ENCODE measurements at regions not wholly inside any gene's neighbourhood (a gene's known extent, or its start where the extent isn't known, plus 50 kb on each side); places are given as distances from the start of the nearest gene placed in this dataset.

GRCh38 chr3:110375751-110376518, 695.7 kb upstream of the NECTIN3 start:
- Mint-ChIP-seq H3K4me3 (no peak overlapping the region), H3K36me3 (ENCODE audit: insufficient read depth in 2 of 2) (no peaks in the 10 kb centered on the region), H3K9me3 (no peaks in the 10 kb centered on the region), H3K27ac (no peak overlapping the region), H3K27me3 (ENCODE audit: low read depth) (no peaks in the 10 kb centered on the region), H3K4me1 (ENCODE audit: low read depth) (no peaks in the 10 kb centered on the region)
- DNase-seq: no peak
- ATAC-seq (replicated peaks in 1 of 2): no peak

- Mint-ChIP-seq H3K27ac (no peak overlapping the region), H3K27me3 (ENCODE audit: low read depth) (no peaks in the 10 kb centered on the region), H3K4me1 (ENCODE audit: low read depth) (no peaks in the 10 kb centered on the region), H3K9me3 (no peaks in the 10 kb centered on the region), H3K36me3 (ENCODE audit: insufficient read depth in 2 of 2) (no peaks in the 10 kb centered on the region), H3K4me3 (no peak overlapping the region)
- DNase-seq: no peak
- ATAC-seq (replicated peaks in 1 of 2): no peak
Measured at GRCh38 chr3:110378481-110378880, 693.1 kb upstream of the NECTIN3 start.

GRCh38 chr3:110381992-110382391, 689.6 kb upstream of the NECTIN3 start:
- DNase-seq (no peak), ATAC-seq (replicated peaks in 1 of 2) (no peak)
- Mint-ChIP-seq H3K27me3 (ENCODE audit: low read depth) (no peaks in the 10 kb centered on the region), H3K27ac (no peak overlapping the region), H3K36me3 (ENCODE audit: insufficient read depth in 2 of 2) (no peaks in the 10 kb centered on the region), H3K4me1 (ENCODE audit: low read depth) (no peaks in the 10 kb centered on the region), H3K9me3 (no peaks in the 10 kb centered on the region), H3K4me3 (no peak overlapping the region)

GRCh38 chr3:110383356-110383755, 688.3 kb upstream of the NECTIN3 start:
- Mint-ChIP-seq H3K4me3 (no peak overlapping the region), H3K36me3 (ENCODE audit: insufficient read depth in 2 of 2) (no peaks in the 10 kb centered on the region), H3K4me1 (ENCODE audit: low read depth) (no peaks in the 10 kb centered on the region), H3K27ac (no peak overlapping the region), H3K9me3 (no peaks in the 10 kb centered on the region), H3K27me3 (ENCODE audit: low read depth) (no peaks in the 10 kb centered on the region)
- DNase-seq (no peak), ATAC-seq (replicated peaks in 1 of 2) (no peak)

GRCh38 chr3:110384601-110385000, 687.0 kb upstream of the NECTIN3 start:
- no peak for DNase-seq
- no peaks in the 10 kb centered on the region for H3K9me3 Mint-ChIP-seq
- H3K27ac Mint-ChIP-seq: no peak overlapping the region
- H3K4me3 Mint-ChIP-seq: no peak overlapping the region
- H3K36me3 Mint-ChIP-seq (ENCODE audit: insufficient read depth in 2 of 2): no peaks in the 10 kb centered on the region
- no peak for ATAC-seq (replicated peaks in 1 of 2)
- no peaks in the 10 kb centered on the region for H3K27me3 Mint-ChIP-seq (ENCODE audit: low read depth)
- H3K4me1 Mint-ChIP-seq (ENCODE audit: low read depth): no peaks in the 10 kb centered on the region

- Mint-ChIP-seq H3K4me1 (ENCODE audit: low read depth) (no peaks in the 10 kb centered on the region), H3K27me3 (ENCODE audit: low read depth) (no peaks in the 10 kb centered on the region)
Measured at GRCh38 chr3:110389005-110389404, 682.6 kb upstream of the NECTIN3 start.

GRCh38 chr3:110390372-110390771, 681.2 kb upstream of the NECTIN3 start:
- Mint-ChIP-seq H3K36me3 (ENCODE audit: insufficient read depth in 2 of 2) (no peaks in the 10 kb centered on the region), H3K27ac (no peak overlapping the region), H3K4me1 (ENCODE audit: low read depth) (no peaks in the 10 kb centered on the region), H3K27me3 (ENCODE audit: low read depth) (no peaks in the 10 kb centered on the region), H3K4me3 (no peak overlapping the region), H3K9me3 (no peaks in the 10 kb centered on the region)
- no peak for ATAC-seq (replicated peaks in 1 of 2)
- DNase-seq: no peak

More at GRCh38 chr3:110389005-110389404, 682.6 kb upstream of the NECTIN3 start:
- Mint-ChIP-seq H3K36me3 (ENCODE audit: insufficient read depth in 2 of 2) (no peaks in the 10 kb centered on the region), H3K4me3 (no peak overlapping the region), H3K27ac (no peak overlapping the region), H3K9me3 (no peaks in the 10 kb centered on the region)
- ATAC-seq (replicated peaks in 1 of 2): no peak
- no peak for DNase-seq

- Mint-ChIP-seq H3K36me3 (ENCODE audit: insufficient read depth in 2 of 2) (no peaks in the 10 kb centered on the region), H3K4me1 (ENCODE audit: low read depth) (no peaks in the 10 kb centered on the region), H3K9me3 (no peaks in the 10 kb centered on the region), H3K27ac (no peak overlapping the region), H3K27me3 (ENCODE audit: low read depth) (no peaks in the 10 kb centered on the region), H3K4me3 (no peak overlapping the region)
- ATAC-seq (replicated peaks in 1 of 2) (no peak), DNase-seq (no peak)
Measured at GRCh38 chr3:110391042-110391441, 680.6 kb upstream of the NECTIN3 start.

- no peak overlapping the region for H3K27ac Mint-ChIP-seq
Measured at GRCh38 chr3:110391640-110392395, 679.8 kb upstream of the NECTIN3 start.

GRCh38 chr3:110393941-110394340, 677.7 kb upstream of the NECTIN3 start:
- H3K36me3 Mint-ChIP-seq (ENCODE audit: insufficient read depth in 2 of 2): no peaks in the 10 kb centered on the region
- DNase-seq (no peak), ATAC-seq (replicated peaks in 1 of 2) (no peak)
- no peak overlapping the region for H3K4me3 Mint-ChIP-seq
- no peak overlapping the region for H3K27ac Mint-ChIP-seq
- no peaks in the 10 kb centered on the region for H3K4me1 Mint-ChIP-seq (ENCODE audit: low read depth)
- H3K9me3 Mint-ChIP-seq: no peaks in the 10 kb centered on the region
- no peaks in the 10 kb centered on the region for H3K27me3 Mint-ChIP-seq (ENCODE audit: low read depth)

More at GRCh38 chr3:110391640-110392395, 679.8 kb upstream of the NECTIN3 start:
- Mint-ChIP-seq H3K4me3 (no peak overlapping the region), H3K9me3 (no peaks in the 10 kb centered on the region), H3K36me3 (ENCODE audit: insufficient read depth in 2 of 2) (no peaks in the 10 kb centered on the region), H3K4me1 (ENCODE audit: low read depth) (no peaks in the 10 kb centered on the region), H3K27me3 (ENCODE audit: low read depth) (no peaks in the 10 kb centered on the region)
- no peak for ATAC-seq (replicated peaks in 1 of 2)
- DNase-seq: no peak

- H3K4me1 Mint-ChIP-seq (ENCODE audit: low read depth): no peaks in the 10 kb centered on the region
Measured at GRCh38 chr3:110397115-110397514, 674.5 kb upstream of the NECTIN3 start.

GRCh38 chr3:110400315-110400714, 671.3 kb upstream of the NECTIN3 start:
- DNase-seq: no peak
- no peak for ATAC-seq (replicated peaks in 1 of 2)
- Mint-ChIP-seq H3K27ac (no peak overlapping the region), H3K9me3 (peaks cover 4 to 11% of the 10 kb centered on the region in 2 donors), H3K27me3 (ENCODE audit: low read depth) (no peaks in the 10 kb centered on the region), H3K4me1 (ENCODE audit: low read depth) (no peaks in the 10 kb centered on the region), H3K4me3 (no peak overlapping the region), H3K36me3 (ENCODE audit: insufficient read depth in 2 of 2) (peaks cover 0 to 1% of the 10 kb centered on the region in 2 donors)

More at GRCh38 chr3:110397115-110397514, 674.5 kb upstream of the NECTIN3 start:
- Mint-ChIP-seq H3K27me3 (ENCODE audit: low read depth) (no peaks in the 10 kb centered on the region), H3K36me3 (ENCODE audit: insufficient read depth in 2 of 2) (peaks cover 0 to 1% of the 10 kb centered on the region in 2 donors), H3K4me3 (no peak overlapping the region), H3K27ac (no peak overlapping the region), H3K9me3 (peaks cover 4 to 11% of the 10 kb centered on the region in 2 donors)
- DNase-seq (no peak), ATAC-seq (replicated peaks in 1 of 2) (no peak)

- no peak overlapping the region for H3K27ac Mint-ChIP-seq
- H3K4me1 Mint-ChIP-seq (ENCODE audit: low read depth): no peaks in the 10 kb centered on the region
- H3K4me3 Mint-ChIP-seq: no peak overlapping the region
- DNase-seq (no peak), ATAC-seq (replicated peaks in 1 of 2) (no peak)
- H3K27me3 Mint-ChIP-seq (ENCODE audit: low read depth): no peaks in the 10 kb centered on the region
- H3K9me3 Mint-ChIP-seq: peaks cover 0 to 6% of the 10 kb centered on the region in 2 donors
- no peaks in the 10 kb centered on the region for H3K36me3 Mint-ChIP-seq (ENCODE audit: insufficient read depth in 2 of 2)
Measured at GRCh38 chr3:110405830-110406585, 665.6 kb upstream of the NECTIN3 start.

Measured in activated T-cell treated with anti-CD3 and anti-CD28 coated beads, Interleukin-2, amount 50 U/mL, for 72 hours (primary cell).